H1 (cell line): ENCODE measurements at regions not wholly inside any gene's neighbourhood (a gene's known extent, or its start where the extent isn't known, plus 50 kb on each side); places are given as distances from the start of the nearest gene placed in this dataset.

ENCODE experiments used
- CTCF ChIA-PET: fragments of 300-600 bp; sonication (Branson Sonifier 250); formaldehyde crosslinking; loops from one replicate; lab custom pipeline; 2021; ENCODE audit not compliant: partially characterized antibody; lab: Charles Lee
- POLR2A ChIA-PET: fragments of 300-600 bp; sonication (Branson Sonifier 250); formaldehyde crosslinking; loops from one replicate; lab custom pipeline; 2021; ENCODE audit warnings: inconsistent platforms; ENCODE audit not compliant: partially characterized antibody; lab: Charles Lee
- DNase-seq, 2 experiments: peaks; one replicate each; pipeline versions ENCODE4 v3.0.0 to v3.0.0-alpha.2; 2010 to 2022; ENCODE audit warnings: low spot score in 2 of 2, low read depth in 1 of 2, mixed read lengths in 1 of 2
- FAIRE-seq: peaks from 2 replicates; lab custom pipeline; 2011; peaks lifted over from hg19 to GRCh38; lab: Jason Lieb, UNC
- H2AFZ ChIP-seq: 2 replicates; pipeline ENCODE4 v1.8.1; 2012; ENCODE audit warnings: low read length, inconsistent platforms
- H2AK5ac ChIP-seq: 2 replicates; pipeline ENCODE4 v1.6.1; 2013; ENCODE audit warnings: low read depth, low read length
- H2BK120ac ChIP-seq: replicated peaks from 2 replicates; pipeline ENCODE3; 2013; ENCODE audit warnings: low read depth, low read length, inconsistent platforms
- H2BK12ac ChIP-seq: 2 replicates; pipeline ENCODE4 v1.6.1; 2013; ENCODE audit warnings: low read depth, low read length
- H2BK15ac ChIP-seq: 2 replicates; pipeline ENCODE4 v1.6.1; 2013; ENCODE audit warnings: low read length
- H2BK20ac ChIP-seq: 2 replicates; pipeline ENCODE4 v1.6.1; 2013; ENCODE audit warnings: low read length
- H2BK5ac ChIP-seq: 2 replicates; pipeline ENCODE4 v1.6.1; 2013; ENCODE audit warnings: low read depth, low read length
- H3K14ac ChIP-seq: 2 replicates; pipeline ENCODE4 v1.6.1; 2013; ENCODE audit warnings: inconsistent platforms; ENCODE audit not compliant: insufficient read length
- H3K18ac ChIP-seq: 2 replicates; pipeline ENCODE4 v1.6.1; 2013; ENCODE audit warnings: low read length; ENCODE audit errors: extremely low read depth
- H3K23ac ChIP-seq: 2 replicates; pipeline ENCODE4 v1.6.1; 2013; ENCODE audit warnings: inconsistent platforms; ENCODE audit not compliant: insufficient read length
- H3K23me2 ChIP-seq: 2 replicates; pipeline ENCODE4 v1.6.1; 2013; ENCODE audit warnings: low read depth, low read length
- H3K27ac ChIP-seq: 2 replicates; pipeline ENCODE4 v1.6.1; 2011; ENCODE audit warnings: low read depth, low read length, inconsistent platforms
- H3K27me3 ChIP-seq, 4 experiments: replicated peaks in 1 of 4; 1 replicate in 1 of 4; 2 replicates in 3 of 4; pipeline versions ENCODE4 v1.6.1 to v1.8.1; 2011 to 2013; ENCODE audit warnings: low read length in 3 of 4, mild to moderate bottlenecking in 3 of 4, inconsistent platforms in 2 of 4, mixed read lengths in 2 of 4, moderate library complexity in 1 of 4; ENCODE audit not compliant: control insufficient read depth in 3 of 4, insufficient read depth in 3 of 4; ENCODE audit errors: extremely low read depth in 1 of 4
- H3K36me3 ChIP-seq, 4 experiments: 2 replicates each; pipeline versions ENCODE4 v1.6.1 to v1.8.1; 2011 to 2013; ENCODE audit warnings: mild to moderate bottlenecking in 4 of 4, low read length in 3 of 4, moderate library complexity in 2 of 4, control low read depth in 1 of 4, inconsistent platforms in 1 of 4; ENCODE audit not compliant: insufficient read depth in 4 of 4, control insufficient read depth in 2 of 4
- H3K4ac ChIP-seq: replicated peaks from 2 replicates; pipeline ENCODE3; 2013; ENCODE audit warnings: low read length, low read depth, mixed read lengths, inconsistent platforms; ENCODE audit not compliant: insufficient read length
- H3K4me1 ChIP-seq, 4 experiments: replicated peaks in 1 of 4; 1 replicate in 1 of 4; 2 replicates in 3 of 4; pipeline versions ENCODE4 v1.6.1 to v1.8.1; 2011 to 2013; ENCODE audit warnings: low read length in 3 of 4, inconsistent platforms in 2 of 4, mixed read lengths in 1 of 4; ENCODE audit not compliant: insufficient read depth in 4 of 4, control insufficient read depth in 3 of 4
- H3K4me2 ChIP-seq, 2 experiments: 2 replicates each; pipeline versions ENCODE4 v1.6.1 to v1.8.1; 2011 to 2013; ENCODE audit warnings: low read depth in 2 of 2, low read length in 2 of 2, control low read depth in 1 of 2, inconsistent platforms in 1 of 2, mild to moderate bottlenecking in 1 of 2; ENCODE audit not compliant: insufficient read depth in 1 of 2
- H3K4me3 ChIP-seq, 4 experiments: fragments of 200-600, 300-600 bp in 1 of 4; sonication (generic), shearing (Covaris generic), sonication (Bioruptor Twin) in 1 of 4; 2 replicates each; pipeline versions ENCODE4 v1.5.1 to v1.8.1; 2011 to 2016; ENCODE audit warnings: low read length in 4 of 4, low read depth in 3 of 4, control low read depth in 2 of 4, inconsistent platforms in 2 of 4, mild to moderate bottlenecking in 2 of 4, mixed read lengths in 1 of 4, moderate library complexity in 1 of 4; ENCODE audit not compliant: insufficient read depth in 2 of 4; ENCODE audit errors: extremely low read depth in 1 of 4
- H3K56ac ChIP-seq: replicated peaks from 2 replicates; pipeline ENCODE3; 2013; ENCODE audit warnings: low read depth, mild to moderate bottlenecking, mixed read lengths, low read length, inconsistent platforms; ENCODE audit not compliant: insufficient read length
- H3K79me1 ChIP-seq: 2 replicates; pipeline ENCODE4 v1.6.1; 2013; ENCODE audit warnings: low read depth, low read length, control low read depth
- H3K79me2 ChIP-seq, 2 experiments: 2 replicates each; pipeline versions ENCODE4 v1.6.1 to v1.8.1; 2012 to 2013; ENCODE audit warnings: low read length in 2 of 2, mild to moderate bottlenecking in 2 of 2, inconsistent platforms in 1 of 2; ENCODE audit not compliant: insufficient read depth in 2 of 2, control insufficient read depth in 1 of 2
- H3K9ac ChIP-seq, 4 experiments: replicated peaks in 1 of 4; 1 replicate in 1 of 4; 2 replicates in 3 of 4; pipeline versions ENCODE4 v1.6.1 to v1.8.1; 2011 to 2013; ENCODE audit warnings: low read depth in 3 of 4, low read length in 3 of 4, control low read depth in 2 of 4, mild to moderate bottlenecking in 2 of 4, moderate library complexity in 2 of 4, inconsistent platforms in 1 of 4; ENCODE audit errors: extremely low read depth in 1 of 4
- H3K9me3 ChIP-seq, 2 experiments: 2 replicates each; pipeline versions ENCODE4 v1.6.1 to v1.8.1; 2012 to 2013; ENCODE audit warnings: mild to moderate bottlenecking in 2 of 2, moderate library complexity in 2 of 2, control low read depth in 1 of 2, inconsistent platforms in 1 of 2, low read depth in 1 of 2, low read length in 1 of 2, mixed read lengths in 1 of 2; ENCODE audit not compliant: insufficient read depth in 2 of 2
- H4K20me1 ChIP-seq, 2 experiments: replicated peaks in 1 of 2; 2 replicates each; pipeline versions ENCODE3 to v1.8.1; 2011 to 2013; ENCODE audit warnings: inconsistent platforms in 2 of 2, low read length in 2 of 2, mild to moderate bottlenecking in 1 of 2; ENCODE audit not compliant: insufficient read depth in 2 of 2, control insufficient read depth in 1 of 2
- H4K5ac ChIP-seq: 2 replicates; pipeline ENCODE4 v1.6.1; 2013; ENCODE audit warnings: low read length, low read depth, mixed read lengths, inconsistent platforms; ENCODE audit not compliant: insufficient read length
- H4K8ac ChIP-seq: 2 replicates; pipeline ENCODE4 v1.8.0; 2013; ENCODE audit warnings: mild to moderate bottlenecking, moderate library complexity, low read length, inconsistent platforms; ENCODE audit not compliant: insufficient read depth; ENCODE audit errors: extremely low read depth
- H4K91ac ChIP-seq: replicated peaks from 2 replicates; pipeline ENCODE3; 2013; ENCODE audit warnings: low read length, mixed read lengths, inconsistent platforms; ENCODE audit not compliant: insufficient read length
- ATF3 ChIP-seq: IDR thresholded peaks from 2 replicates; pipeline ENCODE4 v1.6.1; 2011; ENCODE audit warnings: low read depth, mild to moderate bottlenecking, low read length; ENCODE audit not compliant: insufficient read depth
- BCL11A ChIP-seq, 2 experiments: IDR thresholded peaks; one replicate each; pipeline ENCODE4 v1.6.1; 2011; ENCODE audit warnings: low read depth in 2 of 2, low read length in 2 of 2, mild to moderate bottlenecking in 2 of 2
- CEBPB ChIP-seq: IDR thresholded peaks from 2 replicates; pipeline ENCODE4 v1.6.1; 2012; ENCODE audit warnings: low read depth, low read length
- EP300 ChIP-seq, 2 experiments: IDR thresholded peaks; 1 replicate in 1 of 2; 2 replicates in 1 of 2; pipeline ENCODE4 v1.6.1; 2011 to 2012; ENCODE audit warnings: low read depth in 2 of 2, low read length in 2 of 2, mild to moderate bottlenecking in 2 of 2, borderline replicate concordance in 1 of 2, inconsistent platforms in 1 of 2, moderate library complexity in 1 of 2
- GTF2F1 ChIP-seq: IDR thresholded peaks from 2 replicates; pipeline ENCODE4 v1.6.1; 2012; ENCODE audit warnings: low read depth, low read length, improper control_type of control experiment, borderline replicate concordance
- JUND ChIP-seq: IDR thresholded peaks from 2 replicates; pipeline ENCODE4 v1.6.1; 2011; ENCODE audit warnings: mild to moderate bottlenecking, improper control_type of control experiment, low read length
- KDM5A ChIP-seq: fragments of 200-600 bp; IDR thresholded peaks from 2 replicates; pipeline ENCODE4 v1.7.1; 2012; ENCODE audit warnings: mild to moderate bottlenecking, low read length, inconsistent platforms, mixed read lengths
- POLR2A ChIP-seq, 2 experiments: IDR thresholded peaks; 1 replicate in 1 of 2; 2 replicates in 1 of 2; pipeline ENCODE4 v1.6.1; 2011; ENCODE audit warnings: low read depth in 2 of 2, low read length in 2 of 2, mild to moderate bottlenecking in 2 of 2; ENCODE audit errors: control extremely low read depth in 1 of 2
- SAP30 ChIP-seq: fragments of 300-600 bp; sonication (generic); IDR thresholded peaks from 2 replicates; pipeline ENCODE4 v1.7.1; 2012; ENCODE audit warnings: low read length, moderate library complexity, mild to moderate bottlenecking, inconsistent platforms; ENCODE audit not compliant: insufficient read depth, insufficient replicate concordance
- SP1 ChIP-seq: IDR thresholded peaks from 2 replicates; pipeline ENCODE4 v1.6.1; 2011; ENCODE audit warnings: low read depth, low read length
- SP2 ChIP-seq: IDR thresholded peaks from 2 replicates; pipeline ENCODE4 v1.6.1; 2012; ENCODE audit warnings: mild to moderate bottlenecking, low read length, inconsistent platforms
- SRF ChIP-seq: IDR thresholded peaks from 2 replicates; pipeline ENCODE4 v1.6.1; 2011; ENCODE audit warnings: mild to moderate bottlenecking, low read depth, low read length, moderate library complexity
- ZNF274 ChIP-seq: IDR thresholded peaks from 2 replicates; pipeline ENCODE4 v1.7.0; 2012; ENCODE audit warnings: low read length, borderline replicate concordance; ENCODE audit errors: extremely low read depth
- WGBS, 2 experiments: shearing (Covaris generic) in 1 of 2; methylation state at CpG; one replicate each; pipeline versions ENCODE4 v1.1.6 to v1.1.7; 2013 to 2015; ENCODE audit warnings: low lambda C conversion rate in 2 of 2, mixed read lengths in 2 of 2, inconsistent platforms in 1 of 2, low coverage in 1 of 2, missing lambda C conversion rate in 1 of 2; ENCODE audit not compliant: insufficient replicate concordance in 2 of 2, insufficient coverage in 1 of 2, insufficient read length in 1 of 2; ENCODE audit errors: extremely low coverage in 1 of 2, missing lambda C conversion rate in 1 of 2; 5-methylcytosine and 5-hydroxymethylcytosine counted together

- Histone ChIP-seq H4K8ac (no peak overlapping the region), H2BK20ac (no peak overlapping the region), H3K4me3 (no peak overlapping the region), H2AK5ac (no peak overlapping the region), H3K14ac (no peak overlapping the region), H2BK120ac (no peak overlapping the region), H4K5ac (no peak overlapping the region), H3K23me2 (no peaks in the 10 kb centered on the region), H3K36me3 (no peaks in the 10 kb centered on the region), H3K4ac (no peak overlapping the region), H2BK15ac (no peak overlapping the region), H3K4me1 (no peaks in the 10 kb centered on the region), H3K27me3 (no peaks in the 10 kb centered on the region; a peak in 2 of 7 replicates), H2BK12ac (no peak overlapping the region), H3K18ac (no peak overlapping the region), H3K23ac (no peak overlapping the region), H2AFZ (no peak overlapping the region), H3K79me2 (no peaks in the 10 kb centered on the region), H4K91ac (no peak overlapping the region), H2BK5ac (no peak overlapping the region), H3K56ac (no peak overlapping the region), H3K79me1 (no peaks in the 10 kb centered on the region), H3K4me2 (no peak overlapping the region), H4K20me1 (no peaks in the 10 kb centered on the region), H3K27ac (no peak overlapping the region), H3K9ac (no peak overlapping the region), H3K9me3 (0 out of 4 replicates have a peak, but pooled peaks cover 0 to 4% of the 10 kb centered on the region in 2 experiments)
- FAIRE-seq (no peak), DNase-seq (no peak)
- 93% methylated on average over 18 of the region's 18 CpGs; no CpG with 5 or more reads in 1 of the 2 experiments for WGBS, 2 experiments
- ChIA-PET POLR2A (no interaction called here), CTCF (interaction anchor here (1.5 kb wide), 2 partner anchors 16 to 246 kb away, joined by 3 to 5 read pairs; no protein-coding TSS in a partner anchor)
- TF ChIP-seq SP2 (no peak), SAP30 (no peak), SRF (no peak), BCL11A (IDR thresholded peaks at IDR 0.05; ENCODE audit: low read depth in 2 of 2, low read length in 2 of 2) (no peak), SP1 (no peak), JUND (no peak), CEBPB (no peak), POLR2A (IDR thresholded peaks at IDR 0.05; ENCODE audit: control extremely low read depth in 1 of 2, low read depth in 2 of 2, low read length in 2 of 2) (no peak), EP300 (IDR thresholded peaks at IDR 0.05; ENCODE audit: borderline replicate concordance in 1 of 2, low read depth in 2 of 2, low read length in 2 of 2) (no peak), ZNF274 (no peak), ATF3 (no peak), GTF2F1 (no peak), KDM5A (no peak)
Measured at GRCh38 chr1:30134466-30135217, 588.7 kb downstream of the MATN1 start.
